IPS DF 6.9 (cell line): ENCODE measurements at regions not wholly inside any gene's neighbourhood (a gene's known extent, or its start where the extent isn't known, plus 50 kb on each side); places are given as distances from the start of the nearest gene placed in this dataset.

ENCODE experiments used
- DNase-seq: peaks from one replicate; pipeline ENCODE4 v3.0.0-alpha.2; 2013; ENCODE audit warnings: low read depth, low spot score
- H3K27ac ChIP-seq: one replicate; pipeline ENCODE4 v1.5.1; 2013; ENCODE audit warnings: low read length, control low read depth
- H3K27me3 ChIP-seq: 2 replicates; pipeline ENCODE4 v1.6.1; 2013; ENCODE audit warnings: mild to moderate bottlenecking, low read length; ENCODE audit not compliant: control insufficient read depth, insufficient read depth
- H3K36me3 ChIP-seq: 2 replicates; pipeline ENCODE4 v1.6.1; 2013; ENCODE audit warnings: low read length; ENCODE audit not compliant: control insufficient read depth, insufficient read depth
- H3K4me1 ChIP-seq: 2 replicates; pipeline ENCODE4 v1.6.1; 2013; ENCODE audit warnings: low read length; ENCODE audit not compliant: control insufficient read depth, insufficient read depth
- H3K4me3 ChIP-seq: 2 replicates; pipeline ENCODE4 v1.5.1; 2013; ENCODE audit warnings: mild to moderate bottlenecking, low read length
- H3K9me3 ChIP-seq: 2 replicates; pipeline ENCODE4 v1.6.1; 2013; ENCODE audit warnings: low read length, inconsistent platforms; ENCODE audit not compliant: control insufficient read depth, insufficient read depth
- WGBS: extraction: QIAGEN DNeasy Blood & Tissue Kit; methylation state at CpG from one replicate; pipeline ENCODE4 v1.1.7; 2013; ENCODE audit warnings: mixed read lengths, missing lambda C conversion rate; ENCODE audit not compliant: insufficient read length, insufficient coverage; 5-methylcytosine and 5-hydroxymethylcytosine counted together

DNA sequence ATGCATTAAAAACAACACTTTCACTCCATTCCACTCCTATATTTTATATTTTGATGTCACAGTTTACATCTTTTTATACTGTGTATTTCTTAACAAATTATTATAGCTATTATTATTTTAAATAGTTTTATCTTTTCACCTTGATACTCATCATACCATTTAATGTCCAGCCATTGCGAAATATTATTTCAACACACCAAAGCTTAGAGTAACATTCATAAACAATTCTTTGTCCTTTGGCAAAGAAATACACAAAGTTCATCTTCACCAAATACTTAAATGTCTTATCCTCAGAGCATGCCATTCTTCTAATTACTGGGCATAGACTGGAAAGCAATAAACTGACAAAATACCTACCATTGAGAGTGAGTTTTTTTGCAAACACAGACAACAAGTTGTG is 1963.4 kb upstream of the FLRT2 start:
- H3K9me3 ChIP-seq = no peaks in the 10 kb centered on the region
- DNase-seq = no peak
- WGBS = no CpG with 5 or more reads among the region's 1 CpG
- H3K27me3 ChIP-seq = no peaks in the 10 kb centered on the region
- no peaks in the 10 kb centered on the region for H3K36me3 ChIP-seq
- H3K4me3 ChIP-seq = no peak overlapping the region
- H3K4me1 ChIP-seq = no peaks in the 10 kb centered on the region
- H3K27ac ChIP-seq = no peak overlapping the region

DNA sequence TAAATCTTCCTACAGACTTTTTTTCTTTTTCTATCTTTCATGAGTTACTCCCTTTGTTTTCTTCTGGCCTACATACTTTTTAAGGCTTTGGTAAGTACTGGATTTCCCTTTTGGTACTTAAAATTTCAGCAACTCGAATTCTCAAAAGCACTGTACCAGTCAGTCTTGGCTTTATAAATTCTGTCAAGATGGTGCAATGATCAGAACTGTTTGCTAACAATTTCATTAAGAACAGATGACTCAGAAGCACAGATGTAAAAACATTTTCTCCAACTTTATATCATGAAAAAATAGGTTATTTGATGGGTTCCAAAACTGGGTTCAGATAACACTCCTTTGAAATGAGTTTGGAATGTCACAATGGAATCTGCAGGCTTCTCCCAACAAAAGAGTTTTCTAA is 1961.8 kb upstream of the FLRT2 start:
- H3K36me3 ChIP-seq = no peaks in the 10 kb centered on the region
- H3K4me1 ChIP-seq = no peaks in the 10 kb centered on the region
- H3K27ac ChIP-seq = no peak overlapping the region
- no peaks in the 10 kb centered on the region for H3K9me3 ChIP-seq
- H3K4me3 ChIP-seq = no peak overlapping the region
- no peaks in the 10 kb centered on the region for H3K27me3 ChIP-seq
- DNase-seq = no peak
- no CpG with 5 or more reads among the region's 1 CpG for WGBS

DNA sequence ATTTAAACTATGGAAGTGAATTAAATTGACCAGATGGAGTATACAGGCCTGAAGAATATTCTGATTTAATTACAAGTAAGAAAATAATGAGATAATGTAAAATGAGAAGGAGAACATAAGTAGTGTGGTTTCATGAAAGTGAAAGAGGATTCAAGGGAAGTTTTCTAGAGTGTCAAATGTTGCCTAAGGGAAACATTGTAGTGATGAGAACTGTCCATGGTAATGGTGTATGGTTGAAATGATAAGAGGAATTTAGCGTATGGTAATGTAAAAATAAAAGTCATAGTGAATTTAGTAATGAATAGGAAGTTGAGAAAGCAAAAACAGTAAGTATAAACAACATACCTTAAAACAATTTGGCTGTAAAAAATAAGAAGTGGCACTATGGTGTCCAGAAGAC is 1954.6 kb upstream of the FLRT2 start:
- Histone ChIP-seq H3K27ac (no peak overlapping the region), H3K4me1 (no peaks in the 10 kb centered on the region), H3K36me3 (no peaks in the 10 kb centered on the region), H3K9me3 (no peaks in the 10 kb centered on the region), H3K4me3 (no peak overlapping the region), H3K27me3 (no peaks in the 10 kb centered on the region)
- DNase-seq = no peak
- 100% methylated on average over 1 of the region's 1 CpG for WGBS

DNA sequence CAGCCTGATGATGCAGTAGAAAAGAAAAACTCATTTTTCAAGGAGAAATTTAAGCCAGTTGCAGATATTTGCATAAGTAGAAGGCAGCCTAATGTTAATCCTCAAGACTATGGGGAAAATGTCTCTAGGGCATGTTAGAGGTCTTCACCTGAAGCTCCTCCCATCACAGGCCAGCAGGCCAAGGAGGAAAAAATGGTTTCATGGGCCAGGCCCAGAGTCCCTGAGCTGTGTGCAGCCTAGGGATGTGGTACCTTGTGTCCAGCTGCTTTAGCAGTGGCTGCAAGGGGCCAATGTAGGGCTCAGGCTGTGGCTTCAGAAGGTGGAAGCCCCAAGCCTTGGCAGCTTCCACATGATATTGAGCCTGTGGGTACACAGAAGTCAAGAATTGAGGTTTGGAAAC is 1946.7 kb upstream of the FLRT2 start:
- DNase-seq = no peak
- H3K4me3 ChIP-seq = no peak overlapping the region
- H3K9me3 ChIP-seq = 0 out of 2 replicates have a peak, but pooled peaks cover 1% of the 10 kb centered on the region
- H3K27ac ChIP-seq = no peak overlapping the region
- H3K4me1 ChIP-seq = no peaks in the 10 kb centered on the region
- no peaks in the 10 kb centered on the region for H3K36me3 ChIP-seq
- no peaks in the 10 kb centered on the region for H3K27me3 ChIP-seq

DNA sequence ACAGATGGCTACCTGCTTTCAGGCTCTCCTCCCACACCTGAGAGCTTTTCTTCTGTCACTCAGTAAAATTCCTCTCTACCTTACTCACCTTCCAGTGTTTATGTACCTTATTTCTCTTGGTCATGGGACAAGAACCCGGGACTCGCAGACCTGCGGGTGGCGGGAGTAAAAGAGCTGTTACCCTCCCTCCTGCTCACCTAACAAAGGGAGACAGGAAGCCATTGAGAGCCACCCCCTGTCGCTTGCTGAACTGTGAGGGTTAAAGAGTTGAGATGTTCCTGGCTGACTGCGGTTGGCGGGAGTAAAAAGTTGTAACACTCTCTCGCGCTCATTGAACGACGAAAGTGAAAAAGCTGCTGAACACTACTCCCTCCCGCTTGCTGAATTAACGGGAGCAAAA is 1935.1 kb upstream of the FLRT2 start:
- no peak overlapping the region for H3K27ac ChIP-seq
- no peaks in the 10 kb centered on the region for H3K27me3 ChIP-seq
- no peak overlapping the region for H3K4me3 ChIP-seq
- no CpG with 5 or more reads among the region's 13 CpGs for WGBS
- no peak for DNase-seq
- no peaks in the 10 kb centered on the region for H3K4me1 ChIP-seq
- no peaks in the 10 kb centered on the region for H3K36me3 ChIP-seq
- H3K9me3 ChIP-seq = no peaks in the 10 kb centered on the region

DNA sequence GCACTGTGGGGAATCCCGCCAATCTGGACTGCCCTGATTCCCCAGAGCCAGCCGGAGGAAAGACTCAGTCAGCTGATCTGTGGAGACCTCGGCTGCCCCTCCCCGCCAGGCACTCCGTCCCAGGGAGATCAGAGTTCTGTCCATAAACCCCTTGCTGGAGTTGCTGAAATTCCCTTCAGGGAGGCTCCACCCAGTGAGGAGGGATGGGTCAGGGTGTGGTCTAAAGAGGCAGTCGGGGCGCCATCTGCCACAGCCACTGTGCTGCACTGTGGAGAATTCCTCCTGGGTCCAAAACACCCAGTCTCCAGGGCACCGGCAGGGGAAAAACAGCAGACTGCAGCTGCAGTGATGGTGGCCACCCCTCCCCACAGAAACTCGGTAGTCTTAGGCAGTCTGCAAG is 1922.3 kb upstream of the FLRT2 start:
- H3K4me3 ChIP-seq = no peak overlapping the region
- H3K4me1 ChIP-seq = no peaks in the 10 kb centered on the region
- no peaks in the 10 kb centered on the region for H3K9me3 ChIP-seq
- H3K27me3 ChIP-seq = no peaks in the 10 kb centered on the region
- no peak for DNase-seq
- H3K36me3 ChIP-seq = no peaks in the 10 kb centered on the region
- H3K27ac ChIP-seq = no peak overlapping the region
- WGBS = no CpG with 5 or more reads among the region's 9 CpGs

DNA sequence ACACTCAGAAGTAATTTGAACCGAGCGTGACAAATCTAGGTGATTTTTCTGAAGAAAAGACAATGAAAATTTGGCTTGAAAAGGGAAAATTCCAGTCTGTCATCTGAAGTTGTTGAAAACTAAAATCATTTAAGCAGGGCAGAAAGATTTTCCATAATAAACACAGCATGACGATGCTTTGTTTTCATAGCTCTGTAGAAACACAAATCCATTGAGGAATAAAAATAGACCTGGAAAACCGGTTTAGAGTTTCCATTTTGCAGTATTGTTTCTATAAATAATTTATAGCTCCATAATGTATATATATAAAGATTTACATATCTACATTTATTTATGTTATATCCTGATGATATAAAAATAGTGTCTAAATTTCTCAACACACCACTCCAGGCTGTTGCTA is 1918.5 kb upstream of the FLRT2 start:
- H3K4me3 ChIP-seq = no peak overlapping the region
- no peaks in the 10 kb centered on the region for H3K27me3 ChIP-seq
- no CpG with 5 or more reads among the region's 4 CpGs for WGBS
- H3K4me1 ChIP-seq = no peaks in the 10 kb centered on the region
- H3K9me3 ChIP-seq = no peaks in the 10 kb centered on the region
- H3K27ac ChIP-seq = no peak overlapping the region
- H3K36me3 ChIP-seq = no peaks in the 10 kb centered on the region
- no peak for DNase-seq

DNA sequence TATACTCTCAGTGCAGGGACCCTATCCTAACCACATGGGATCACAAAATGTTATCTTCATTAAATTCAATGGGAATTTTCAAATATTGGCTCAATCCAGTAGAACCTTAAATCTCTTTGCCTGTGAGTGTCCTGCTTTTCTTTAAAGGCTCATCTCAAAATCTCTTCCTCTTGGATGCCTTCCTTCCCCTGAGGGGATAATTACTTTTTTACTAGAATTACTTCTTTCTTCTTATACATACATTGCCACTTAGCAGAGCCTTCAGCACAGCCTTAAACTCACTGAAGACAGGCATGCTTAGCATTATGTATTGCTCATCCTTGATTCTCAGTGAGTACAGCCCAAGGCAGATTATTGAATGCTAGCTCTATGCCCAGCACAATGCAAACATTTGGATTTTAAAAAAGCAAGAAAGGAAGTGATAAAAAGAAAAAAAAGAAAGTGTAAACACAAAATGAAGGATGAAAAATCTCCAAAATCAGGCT is 1918.0 kb upstream of the FLRT2 start:
- Histone ChIP-seq H3K27ac (no peak overlapping the region), H3K4me1 (no peaks in the 10 kb centered on the region), H3K4me3 (no peak overlapping the region), H3K36me3 (no peaks in the 10 kb centered on the region), H3K9me3 (no peaks in the 10 kb centered on the region), H3K27me3 (no peaks in the 10 kb centered on the region)
- no peak for DNase-seq

DNA sequence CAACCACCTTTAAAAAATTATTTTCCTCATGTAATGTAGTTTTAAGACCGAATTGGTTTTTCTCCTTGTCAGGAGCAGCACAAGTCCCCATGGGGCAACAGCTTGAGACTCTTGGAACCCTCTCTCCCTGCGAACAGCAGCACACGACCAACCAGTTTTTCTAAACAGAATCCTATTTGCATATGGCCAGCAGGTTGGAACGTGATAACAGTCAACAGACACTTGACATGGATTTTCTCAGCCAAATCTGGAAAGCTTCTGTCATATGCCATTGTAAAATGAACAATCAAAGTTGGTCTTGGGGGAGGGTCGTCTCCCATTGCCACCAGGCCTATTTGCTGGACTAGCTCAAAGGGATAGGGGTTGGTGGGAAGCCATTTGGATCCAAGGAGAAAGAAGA is 1915.0 kb upstream of the FLRT2 start:
- H3K4me1 ChIP-seq = no peaks in the 10 kb centered on the region
- H3K9me3 ChIP-seq = no peaks in the 10 kb centered on the region
- no peaks in the 10 kb centered on the region for H3K27me3 ChIP-seq
- H3K36me3 ChIP-seq = no peaks in the 10 kb centered on the region
- H3K4me3 ChIP-seq = no peak overlapping the region
- 100% methylated on average over 1 of the region's 5 CpGs for WGBS
- DNase-seq = no peak
- H3K27ac ChIP-seq = no peak overlapping the region

DNA sequence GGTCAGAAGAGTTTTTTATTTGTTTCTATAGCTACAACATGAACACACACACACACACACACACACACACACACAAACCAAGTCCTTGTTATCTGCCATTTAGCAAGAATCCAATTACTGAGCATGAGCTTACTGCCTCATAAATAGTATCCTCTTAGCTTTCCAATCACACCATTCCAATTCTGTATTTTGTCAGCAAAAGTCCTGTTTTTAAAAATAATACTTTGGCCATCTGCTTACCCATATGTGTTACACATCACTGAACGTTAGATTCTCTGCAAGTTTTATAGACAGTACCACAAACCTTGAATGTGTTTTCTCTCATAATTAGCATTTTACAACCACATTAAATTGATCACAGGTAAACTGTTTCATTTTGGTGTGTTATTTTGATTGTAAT is 1905.4 kb upstream of the FLRT2 start:
- Histone ChIP-seq H3K4me1 (no peaks in the 10 kb centered on the region), H3K9me3 (no peaks in the 10 kb centered on the region), H3K36me3 (no peaks in the 10 kb centered on the region), H3K27ac (no peak overlapping the region), H3K27me3 (no peaks in the 10 kb centered on the region), H3K4me3 (no peak overlapping the region)
- no CpG with 5 or more reads among the region's 1 CpG for WGBS
- no peak for DNase-seq

DNA sequence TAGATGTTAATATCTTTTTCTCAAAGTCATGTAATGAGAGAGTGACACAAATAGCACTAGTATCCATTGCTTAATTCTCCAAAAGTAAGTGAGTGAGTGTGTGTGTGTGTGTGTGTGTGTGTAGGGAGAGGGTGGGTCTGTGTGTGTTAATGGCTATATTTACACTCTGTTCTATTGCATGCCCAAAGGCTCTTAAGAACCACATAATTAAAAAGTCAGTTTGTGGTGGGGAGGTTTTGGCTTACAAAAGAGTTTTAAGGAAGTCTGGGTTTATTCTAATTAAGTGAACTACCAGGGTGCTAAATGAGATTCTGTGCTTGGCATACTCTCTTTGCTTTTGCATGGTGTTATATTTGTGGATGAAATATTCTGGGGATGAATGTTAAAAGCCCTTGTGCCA is 1897.6 kb upstream of the FLRT2 start:
- Histone ChIP-seq H3K27me3 (no peaks in the 10 kb centered on the region), H3K4me3 (no peak overlapping the region), H3K36me3 (no peaks in the 10 kb centered on the region), H3K9me3 (no peaks in the 10 kb centered on the region), H3K4me1 (no peaks in the 10 kb centered on the region), H3K27ac (no peak overlapping the region)
- DNase-seq = no peak
